HG03280 (cell line): ENCODE measurements at regions not wholly inside any gene's neighbourhood (a gene's known extent, or its start where the extent isn't known, plus 50 kb on each side); places are given as distances from the start of the nearest gene placed in this dataset.
A peak's percentile ranks its signal among the peaks of the same experiment; 100 is the strongest.

Experiments used
- ATAC-seq: cut with Tn5 transposase; IDR thresholded peaks from one replicate; pipeline ENCODE4 v1.9.1; 2021; ENCODE audit warnings: mild to moderate bottlenecking, moderate library complexity; ENCODE audit not compliant: unreplicated experiment

DNA sequence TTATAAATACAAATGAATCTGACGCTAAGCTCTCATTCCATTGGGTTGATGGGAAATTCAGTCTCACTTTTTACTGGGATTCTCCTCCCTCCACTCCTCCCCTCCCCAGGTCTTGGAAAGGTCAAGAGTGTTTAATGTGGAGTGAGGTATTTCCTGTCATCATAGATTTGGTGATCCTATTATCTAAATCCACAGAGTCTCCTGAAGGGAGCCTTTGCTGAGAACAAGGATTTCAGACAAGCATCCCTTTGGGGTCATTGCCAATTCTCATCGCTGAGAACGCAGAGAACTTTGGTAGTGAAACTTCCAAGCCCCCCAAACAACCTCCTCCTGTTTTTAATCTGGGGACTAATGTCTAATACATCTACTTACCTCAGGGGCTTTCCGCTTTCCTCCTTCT lies 297.9 kb downstream of the OTOL1 start:
- ATAC-seq: no peak

DNA sequence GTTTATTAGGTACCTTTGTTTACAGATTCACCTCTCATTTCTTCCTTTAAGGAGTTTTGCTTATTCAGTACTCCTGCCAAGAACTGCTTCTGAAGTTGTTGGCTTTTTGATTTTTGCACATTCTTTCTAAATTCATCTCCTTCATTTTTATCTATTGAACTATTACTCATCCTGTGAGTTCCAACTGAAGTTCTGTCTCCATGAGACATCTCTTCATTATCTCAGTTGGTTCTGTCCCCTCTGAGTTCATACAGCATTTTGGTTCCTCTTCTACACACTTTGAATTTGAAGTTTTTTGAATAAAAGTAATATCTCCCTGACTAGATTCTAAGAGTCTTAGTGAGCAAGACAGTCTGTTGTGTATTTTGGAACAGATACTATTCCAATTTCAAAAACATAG lies 299.7 kb downstream of the OTOL1 start:
- ATAC-seq: no peak

GRCh38 chr3:161796780-161797179 lies 300.2 kb downstream of the OTOL1 start:
- ATAC-seq: no peak

DNA sequence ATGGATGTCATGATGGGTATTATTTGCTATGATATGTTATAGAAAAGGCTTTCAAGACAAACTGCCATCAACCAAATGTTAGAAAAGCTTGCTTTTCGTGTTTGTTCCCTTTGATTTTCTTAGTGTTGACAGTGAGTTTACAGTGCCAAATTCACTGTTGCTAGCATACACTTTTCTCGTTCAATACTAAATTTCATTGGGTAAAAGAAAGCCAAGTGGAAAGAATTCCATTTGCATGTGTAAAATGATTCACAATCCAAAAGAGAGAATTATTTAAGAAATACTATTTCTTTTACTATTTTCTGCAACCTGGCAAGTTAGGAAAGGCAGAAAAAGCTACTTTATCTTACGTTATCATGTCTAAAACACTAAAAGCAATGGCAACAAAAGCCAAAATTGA lies 301.4 kb downstream of the OTOL1 start:
- ATAC-seq: no peak

DNA sequence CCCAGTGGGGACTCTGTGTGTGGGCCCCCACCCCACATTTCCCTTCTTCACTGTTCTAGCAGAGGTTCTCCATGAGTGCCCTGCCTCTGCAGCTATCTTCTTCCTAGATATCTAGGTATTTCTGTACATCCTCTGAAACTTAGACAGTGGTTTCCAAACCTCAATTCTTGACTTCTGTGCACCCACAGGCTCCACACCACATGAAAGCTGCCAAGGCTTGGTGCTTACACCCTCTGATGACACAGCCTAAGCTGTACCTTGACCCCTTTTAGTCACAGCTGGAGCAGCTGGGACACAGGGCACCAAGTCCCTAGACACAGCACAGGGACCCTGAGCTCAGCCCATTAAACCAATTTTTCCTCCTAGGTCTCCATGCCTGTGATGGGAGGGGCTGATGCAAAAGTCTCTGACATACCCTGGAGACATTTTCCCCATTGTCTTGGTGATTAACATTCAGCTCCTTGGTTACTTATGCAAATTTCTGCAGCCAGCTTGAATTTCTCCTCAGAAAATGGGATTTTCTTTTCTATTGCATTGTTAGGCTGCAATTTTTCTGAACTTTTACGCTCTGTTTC lies 304.5 kb downstream of the OTOL1 start:
- ATAC-seq: no peak

- ATAC-seq: no peak
Measured at GRCh38 chr3:161818106-161818505, 321.5 kb downstream of the OTOL1 start.

DNA sequence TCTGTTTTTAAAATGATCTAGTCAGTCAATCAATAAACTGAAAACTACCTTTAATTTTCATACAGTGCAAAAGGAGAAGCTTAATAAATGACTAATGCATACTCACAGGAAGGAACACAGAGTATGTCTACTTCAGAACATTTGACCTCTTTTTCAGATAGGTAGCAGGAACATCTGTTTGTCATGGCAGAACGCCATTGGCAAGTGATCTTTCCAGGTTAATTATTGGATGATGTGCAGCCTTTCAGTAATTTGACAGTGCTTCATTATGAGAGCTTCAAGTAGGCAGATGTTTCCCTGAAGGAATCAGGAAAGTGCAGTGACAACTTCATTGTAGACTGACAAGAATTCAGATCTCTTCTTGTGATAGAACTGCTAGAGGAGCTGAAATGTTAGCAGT lies 325.0 kb downstream of the OTOL1 start:
- ATAC-seq: no peak

- no peak for ATAC-seq
Measured at GRCh38 chr3:161822291-161822690, 325.7 kb downstream of the OTOL1 start.

- ATAC-seq: no peak
Measured at GRCh38 chr3:161823910-161824309, 327.3 kb downstream of the OTOL1 start.

GRCh38 chr3:161838021-161838420 lies 341.4 kb downstream of the OTOL1 start:
- ATAC-seq: no peak

GRCh38 chr3:161848376-161848775 lies 351.8 kb downstream of the OTOL1 start:
- ATAC-seq: no peak

DNA sequence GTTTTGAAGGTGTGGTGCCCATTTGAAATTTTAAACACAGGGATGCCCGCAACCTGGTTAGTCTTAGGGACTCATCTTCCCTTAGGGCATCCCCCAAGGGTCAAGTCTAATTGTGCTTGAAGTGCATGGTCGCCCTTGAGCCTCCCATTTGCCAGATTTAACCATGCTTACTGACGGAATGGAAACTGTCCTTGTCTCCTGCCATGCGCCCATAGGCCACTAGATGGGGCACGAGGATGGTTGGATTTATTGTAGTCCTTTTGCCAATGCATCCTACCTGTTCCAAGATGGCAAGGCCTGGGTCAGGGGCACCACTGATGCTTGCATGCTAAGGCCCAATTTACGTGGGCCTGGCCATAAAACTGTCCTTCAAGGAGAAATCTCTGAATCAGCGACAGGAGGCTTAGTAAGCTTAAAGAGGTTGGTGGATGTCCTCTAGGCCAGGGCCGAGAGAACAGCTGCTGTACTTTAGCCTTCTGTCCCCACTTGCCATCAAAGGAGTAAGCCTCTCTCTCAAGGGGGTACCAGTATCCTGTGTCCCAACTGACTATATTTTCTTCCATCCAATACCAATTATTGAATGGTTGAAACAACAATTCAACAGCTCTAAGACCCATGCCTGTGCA lies 355.4 kb downstream of the OTOL1 start:
- peak; percentile 87 for ATAC-seq

- no peak for ATAC-seq
Measured at GRCh38 chr3:161852744-161853143, 356.1 kb downstream of the OTOL1 start.

- peak; percentile 65 for ATAC-seq
Measured at GRCh38 chr3:161854232-161854771, 357.7 kb downstream of the OTOL1 start.

DNA sequence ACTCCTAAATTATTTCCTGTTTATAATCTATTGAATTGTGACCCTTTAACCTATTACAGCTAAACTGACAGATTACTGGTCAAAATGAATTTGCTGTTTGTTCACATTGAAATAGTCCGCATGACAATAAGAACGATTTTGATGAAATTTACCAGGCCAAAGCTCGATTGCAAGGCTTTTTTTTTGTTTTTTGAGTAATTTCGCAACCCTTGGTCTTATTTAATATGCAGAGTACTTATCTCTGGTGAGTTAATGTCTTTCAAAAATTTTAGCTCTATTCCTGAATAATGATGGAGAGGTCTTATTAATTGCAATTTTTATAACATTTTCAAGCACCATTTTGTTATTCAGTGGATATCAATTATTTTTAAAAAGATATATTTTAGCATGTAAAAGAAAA lies 362.4 kb downstream of the OTOL1 start:
- no peak for ATAC-seq

GRCh38 chr3:161859865-161860450 lies 363.4 kb downstream of the OTOL1 start:
- ATAC-seq: no peak

DNA sequence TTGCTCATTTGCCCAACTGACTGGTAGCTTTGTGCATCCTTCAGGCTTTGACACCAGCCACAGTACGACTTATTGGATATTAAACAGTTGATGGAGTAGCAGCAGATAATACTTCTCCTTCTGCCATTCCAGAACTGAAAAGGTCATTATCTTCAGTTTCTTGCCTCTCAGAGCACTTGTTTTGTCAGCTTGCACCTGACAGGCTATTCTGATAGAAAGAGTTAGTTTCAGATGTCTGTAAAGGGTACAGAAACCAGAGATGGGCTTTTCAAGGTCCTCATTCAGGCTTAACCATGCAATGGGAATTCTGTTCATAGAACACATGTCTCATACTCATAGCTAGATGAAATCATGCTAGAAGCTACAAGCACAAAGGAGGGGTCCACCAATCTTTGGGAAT lies 367.2 kb downstream of the OTOL1 start:
- no peak for ATAC-seq

DNA sequence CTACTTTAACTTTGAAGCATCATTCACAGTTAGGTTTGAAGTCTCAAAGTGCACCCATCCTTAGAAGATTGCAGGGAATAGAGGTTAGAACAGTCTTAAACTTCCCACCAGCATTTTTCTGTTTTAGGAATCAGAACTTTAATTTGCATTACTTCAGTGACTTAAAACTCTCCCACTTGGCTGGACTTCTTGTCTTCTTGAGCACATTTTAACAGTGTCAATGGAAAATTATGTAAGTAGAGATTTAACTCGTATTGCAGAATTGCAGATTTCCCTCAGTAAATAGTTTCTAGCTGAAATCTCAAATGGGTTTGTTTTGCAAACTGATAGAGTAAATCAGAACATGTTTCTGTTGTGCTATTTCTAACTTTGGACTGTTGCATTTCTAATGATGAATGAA lies 369.6 kb downstream of the OTOL1 start:
- no peak for ATAC-seq

DNA sequence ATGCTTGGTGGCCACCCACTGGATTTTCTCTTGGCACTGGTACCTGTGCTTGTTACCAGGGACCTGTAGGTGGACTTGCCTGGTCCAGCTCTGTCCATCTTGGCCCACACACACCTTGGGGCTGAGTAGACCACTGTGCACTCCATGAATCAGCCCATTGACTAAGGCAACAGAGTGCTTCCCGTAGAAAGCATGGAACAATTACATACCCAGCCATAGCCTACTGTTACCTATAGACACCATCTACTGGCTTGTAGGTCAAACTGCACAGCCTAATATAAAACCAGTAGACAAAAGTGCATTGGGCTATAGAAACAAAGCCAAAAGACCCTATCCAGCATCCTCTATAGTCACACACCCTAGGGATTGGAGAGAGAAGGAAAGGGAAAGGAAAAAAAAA lies 378.9 kb downstream of the OTOL1 start:
- no peak for ATAC-seq

DNA sequence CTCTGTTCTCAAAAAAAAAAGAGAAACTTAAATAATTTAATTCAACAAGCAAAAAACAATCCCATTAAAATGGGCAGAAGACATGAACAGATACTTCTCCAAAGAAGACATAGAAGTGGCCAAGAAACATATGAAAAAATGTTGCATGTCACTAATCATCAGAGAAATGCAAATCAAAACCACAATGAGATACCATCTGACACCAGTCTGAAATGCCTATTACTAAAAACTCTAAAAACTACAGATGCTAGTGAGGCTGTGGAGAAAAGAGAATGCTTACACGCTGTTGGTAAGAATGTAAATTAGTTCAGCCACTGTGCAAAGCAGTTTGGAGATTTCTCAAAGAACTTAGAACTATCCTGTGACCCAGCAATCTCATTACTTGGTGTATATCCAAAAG lies 382.9 kb downstream of the OTOL1 start:
- no peak for ATAC-seq

DNA sequence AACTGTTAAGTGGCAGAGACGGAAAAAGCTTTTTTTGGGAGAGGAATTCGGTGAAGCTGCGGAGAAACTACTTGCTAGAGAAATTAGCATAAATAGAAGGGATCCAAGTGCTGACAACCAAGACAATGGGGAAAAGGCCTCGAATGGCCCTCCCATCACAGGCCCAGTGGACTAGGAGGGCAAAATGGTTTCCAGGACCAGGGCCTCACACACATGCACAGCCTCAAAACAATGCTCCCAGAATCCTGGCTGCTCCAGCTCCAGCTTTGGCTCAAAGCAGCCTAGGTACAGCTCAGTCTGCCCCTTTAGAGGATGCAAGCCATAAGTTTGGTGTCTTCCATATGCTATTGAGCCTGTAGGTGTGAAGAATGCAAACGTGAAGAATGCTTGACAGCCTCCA lies 388.2 kb downstream of the OTOL1 start:
- ATAC-seq: no peak

DNA sequence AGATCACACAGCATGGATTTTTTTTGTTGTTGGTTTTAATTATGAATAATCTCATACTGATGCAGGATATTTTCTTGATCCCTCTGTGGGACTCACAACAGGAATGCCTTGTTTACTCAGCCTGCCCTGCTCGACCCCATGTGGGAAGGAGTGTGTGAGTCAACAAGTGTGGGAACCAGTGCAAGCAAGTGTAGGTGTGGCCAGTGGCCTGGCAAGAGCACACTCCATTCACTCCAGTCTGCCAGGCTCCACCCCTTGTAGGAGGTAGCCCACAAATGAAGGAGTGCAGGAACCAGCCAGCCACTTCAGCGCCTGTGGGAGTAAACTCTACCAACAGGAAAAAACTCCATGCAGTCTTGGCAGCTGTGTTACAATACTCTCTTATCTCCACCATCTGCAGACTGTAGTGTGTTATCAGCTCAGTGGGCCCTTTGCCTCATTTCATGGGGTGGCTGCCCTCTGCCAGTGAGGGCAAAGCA lies 393.6 kb downstream of the OTOL1 start:
- no peak for ATAC-seq
